ENCODE measurements at regions not wholly inside any gene's neighbourhood (a gene's known extent, or its start where the extent isn't known, plus 50 kb on each side); places are given as distances from the start of the nearest gene placed in this dataset.

GRCh38 chr4:60780874-60781273 is 419.3 kb upstream of the ADGRL3 start (continued):
- TF ChIP-seq BRCA1 (IDR thresholded peaks at IDR 0.05; ENCODE audit: low read depth, low read length) (no peak), RNF2 (IDR thresholded peaks at IDR 0.05; ENCODE audit: borderline replicate concordance, low read depth, low read length, missing control alignments, poor library complexity, severe bottlenecking) (no peak)
